WI38 (cell line): ENCODE measurements at regions not wholly inside any gene's neighbourhood (a gene's known extent, or its start where the extent isn't known, plus 50 kb on each side); places are given as distances from the start of the nearest gene placed in this dataset.

Source experiments
- H3K4me3 ChIP-seq: 2 replicates; pipeline ENCODE4 v1.5.1; 2011; ENCODE audit warnings: low read depth, mild to moderate bottlenecking, control low read depth, low read length
- CTCF ChIP-seq: IDR thresholded peaks from 2 replicates; pipeline ENCODE4 v1.5.1; 2012; ENCODE audit warnings: low read depth, mild to moderate bottlenecking, control low read depth, low read length

GRCh38 chr5:142474431-142475094 is 149.7 kb upstream of the SPRY4 start:
- no peak for TF ChIP-seq CTCF

GRCh38 chr5:142473038-142473437 is 148.2 kb upstream of the SPRY4 start:
- no peak overlapping the region for H3K4me3 ChIP-seq
- TF ChIP-seq CTCF = no peak

More at GRCh38 chr5:142474431-142475094, 149.7 kb upstream of the SPRY4 start:
- H3K4me3 ChIP-seq = no peak overlapping the region

- no peak overlapping the region for H3K4me3 ChIP-seq
- TF ChIP-seq CTCF = no peak
Measured at GRCh38 chr5:142472306-142472951, 147.6 kb upstream of the SPRY4 start.

- H3K4me3 ChIP-seq = no peak overlapping the region
- no peak for TF ChIP-seq CTCF
Measured at GRCh38 chr5:142466195-142466971, 141.6 kb upstream of the SPRY4 start.

- H3K4me3 ChIP-seq = no peak overlapping the region
- no peak for TF ChIP-seq CTCF
Measured at GRCh38 chr5:142465476-142465875, 140.7 kb upstream of the SPRY4 start.

- H3K4me3 ChIP-seq = no peak overlapping the region
- no peak for TF ChIP-seq CTCF
Measured at GRCh38 chr5:142463904-142464303, 139.1 kb upstream of the SPRY4 start.
